ENCODE measurements at regions not wholly inside any gene's neighbourhood (a gene's known extent, or its start where the extent isn't known, plus 50 kb on each side); places are given as distances from the start of the nearest gene placed in this dataset.
"Not testable (repeated sequence)": the region's sequence is repeated elsewhere in the genome, so short reads cannot be mapped to it uniquely, and the experiment has no call there.

DNA sequence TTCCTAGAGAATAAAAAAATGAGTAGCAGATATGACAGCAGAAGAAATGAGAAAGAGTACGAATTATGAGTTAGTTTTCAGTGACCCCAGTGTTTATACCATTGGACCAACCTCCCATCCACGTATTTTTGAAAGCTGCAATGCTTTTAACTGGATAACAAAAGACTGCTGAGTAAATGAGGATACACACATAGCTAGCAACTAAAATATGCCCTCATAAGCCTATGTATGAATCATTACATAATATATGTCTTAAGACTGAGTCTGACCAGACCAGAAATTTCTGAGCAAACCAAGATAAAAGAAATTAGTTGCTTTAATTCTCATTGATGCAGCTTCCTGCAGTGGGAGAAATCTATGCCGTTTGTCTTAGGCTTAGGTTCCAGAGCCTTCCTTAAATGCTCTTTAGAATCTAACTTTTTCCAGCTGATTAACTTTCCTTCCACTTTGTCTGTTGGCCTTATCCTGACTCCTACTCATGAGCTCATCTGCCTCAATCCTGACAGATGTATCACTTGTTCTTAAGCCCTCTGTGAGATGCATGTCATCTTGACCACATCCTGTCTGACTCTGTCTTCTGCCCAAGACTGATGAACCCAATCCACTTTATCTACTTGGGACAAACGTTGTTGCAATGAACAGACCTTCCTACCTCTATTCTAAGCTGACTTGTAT is 301.4 kb upstream of the AADAT start:
- DNase-seq, result no peak

DNA sequence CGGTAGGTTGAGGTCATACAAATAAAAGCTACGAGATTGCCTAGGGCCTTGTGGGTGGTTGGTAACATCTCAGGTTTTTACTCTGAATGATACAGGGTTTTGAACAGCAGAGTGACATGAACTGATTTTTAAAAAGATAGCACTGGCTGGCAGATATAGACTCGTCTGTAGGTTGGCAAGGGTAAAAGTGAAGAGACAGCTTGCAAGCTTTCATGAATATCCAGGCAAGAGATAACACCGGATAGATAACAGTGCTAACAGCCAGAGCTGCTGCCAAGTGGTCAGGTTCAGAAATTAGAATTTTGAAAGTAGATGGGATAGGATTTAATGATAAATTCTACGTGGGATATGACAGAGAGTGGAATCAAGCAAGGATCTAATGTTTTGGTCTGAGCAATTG is 299.7 kb upstream of the AADAT start:
- DNase-seq, result no peak

DNA sequence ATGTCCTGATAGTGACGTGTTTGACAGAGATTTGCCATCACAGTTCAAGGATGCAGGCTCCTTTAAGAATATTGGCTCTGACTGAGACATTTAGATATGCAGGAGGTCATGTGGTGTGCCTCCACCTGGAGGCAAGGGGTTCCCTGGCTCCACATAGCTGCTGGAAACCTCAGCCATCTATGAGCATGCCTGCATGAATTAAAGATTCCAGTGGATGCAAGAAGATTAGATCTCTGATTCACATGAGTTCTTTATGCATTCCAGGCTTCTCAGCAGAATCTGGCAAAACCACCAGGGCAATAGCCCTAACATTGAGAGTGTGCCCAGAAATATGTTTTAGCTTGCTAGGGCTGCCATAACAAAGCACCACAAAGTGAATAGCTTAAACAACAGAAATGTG is 298.5 kb upstream of the AADAT start:
- no peak for DNase-seq

DNA sequence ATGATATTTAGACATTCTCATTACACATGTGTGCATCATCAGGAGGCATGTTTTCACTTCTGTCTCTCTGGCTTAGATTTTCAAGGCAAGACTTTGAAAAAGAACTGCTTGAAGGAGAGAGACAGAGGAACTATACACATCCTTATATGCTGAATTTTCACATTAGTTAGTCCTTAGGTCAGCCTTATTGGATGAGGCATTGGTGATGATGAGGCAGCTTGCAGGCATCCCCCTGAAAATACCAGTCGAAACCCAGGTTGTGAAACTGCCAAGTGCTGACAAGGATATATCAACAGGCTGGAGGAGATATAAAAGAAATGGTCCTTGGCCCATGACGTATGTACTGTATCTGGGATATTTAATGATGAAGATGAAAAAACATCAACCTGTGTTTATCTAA is 297.2 kb upstream of the AADAT start:
- DNase-seq, result no peak

DNA sequence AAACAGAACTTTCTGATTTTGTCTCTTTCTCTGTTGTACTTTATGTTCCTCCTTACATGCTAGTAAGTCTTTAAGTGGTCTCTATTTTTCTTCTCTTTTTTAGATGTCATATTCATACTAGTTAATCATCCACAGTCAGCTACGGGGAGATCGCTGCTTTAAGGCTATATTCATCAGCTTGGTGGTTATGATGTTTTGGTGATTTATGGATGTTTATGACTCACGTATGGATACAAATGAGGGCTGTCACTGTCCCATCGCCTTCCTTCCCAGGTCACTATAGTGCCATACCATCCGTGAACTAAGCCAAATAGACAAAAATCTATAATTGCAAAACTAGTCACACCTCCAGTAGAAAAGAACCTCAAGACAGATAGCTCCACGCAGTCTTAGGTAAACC is 296.8 kb upstream of the AADAT start:
- DNase-seq, result no peak

DNA sequence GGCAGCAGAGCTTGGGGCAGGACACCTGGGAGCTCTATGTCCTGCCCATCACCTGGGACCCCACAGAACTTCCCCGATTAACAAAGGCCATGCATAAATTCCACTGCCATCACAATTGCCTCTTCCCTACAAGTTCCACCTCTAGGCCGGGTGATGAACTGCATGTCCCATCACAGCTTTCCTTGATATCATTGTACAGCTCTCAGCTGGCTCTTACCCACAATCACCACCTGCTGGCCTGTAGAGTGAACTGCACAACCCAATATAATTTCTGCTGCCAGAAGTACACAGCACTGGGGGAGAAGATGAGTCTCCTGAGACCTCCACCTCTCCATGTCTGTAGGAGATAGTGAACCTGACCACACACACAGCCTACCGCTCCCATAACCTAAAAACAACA is 285.0 kb upstream of the AADAT start:
- peak in 1 of 2 experiments; percentile 28 for DNase-seq

DNA sequence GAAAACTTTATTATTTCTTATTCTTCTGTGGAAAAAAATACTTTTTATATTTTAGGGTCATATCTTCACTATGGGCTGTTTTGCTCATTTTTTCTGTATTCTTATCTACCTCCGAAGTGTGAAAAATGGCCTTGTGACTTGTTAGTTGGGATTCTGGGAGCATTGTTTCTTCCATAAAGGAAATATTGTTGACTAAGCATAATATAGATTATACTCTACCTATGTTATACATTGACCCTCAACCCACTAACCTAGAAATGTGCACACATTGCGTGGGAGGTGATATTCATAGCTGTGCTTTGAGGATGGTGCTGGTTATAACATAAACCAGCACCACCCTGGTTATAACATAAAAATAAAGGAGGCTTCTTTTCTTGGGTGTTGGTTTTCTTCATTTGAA is 259.2 kb upstream of the AADAT start:
- DNase-seq, result no peak

DNA sequence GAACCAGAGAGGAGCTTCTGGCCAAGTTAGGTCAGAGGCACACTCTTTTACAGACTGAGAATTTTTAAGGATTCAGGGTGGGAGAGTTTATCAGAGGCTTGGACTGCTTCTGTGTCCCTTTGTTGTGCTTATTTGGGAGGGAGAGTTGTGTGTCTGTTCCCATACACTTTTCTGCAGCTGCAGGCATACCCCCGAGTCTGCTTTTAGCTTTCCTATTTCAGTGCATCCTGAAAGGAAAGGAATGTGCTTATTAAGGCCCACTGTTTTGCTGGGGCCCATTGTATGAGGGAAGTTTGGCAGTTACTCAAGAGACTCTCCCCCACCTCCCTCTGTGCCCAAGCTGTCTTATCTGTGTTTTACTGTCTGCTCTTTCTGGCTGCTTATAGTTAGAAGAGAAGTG is 257.4 kb upstream of the AADAT start:
- not testable (repeated sequence) for DNase-seq

DNA sequence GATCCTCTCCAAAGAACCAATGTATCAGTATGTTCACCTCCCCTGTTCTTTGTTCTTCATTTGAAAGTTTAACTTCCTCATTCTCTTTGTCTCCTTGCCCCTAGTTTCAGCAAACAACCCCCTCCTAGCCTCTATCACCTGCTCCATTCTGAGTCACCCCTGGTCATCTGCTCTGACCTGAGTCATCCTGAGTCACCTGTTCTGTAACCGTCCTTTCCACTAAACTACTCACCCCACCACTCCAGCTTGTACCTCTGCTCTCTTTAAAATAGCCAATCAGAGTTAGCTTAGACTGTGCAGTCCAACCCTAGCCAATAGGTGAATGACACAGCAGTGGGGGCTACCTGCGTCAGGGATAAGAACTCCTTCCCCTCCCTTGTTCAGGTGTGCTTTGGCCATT is 249.8 kb upstream of the AADAT start:
- no peak for DNase-seq

DNA sequence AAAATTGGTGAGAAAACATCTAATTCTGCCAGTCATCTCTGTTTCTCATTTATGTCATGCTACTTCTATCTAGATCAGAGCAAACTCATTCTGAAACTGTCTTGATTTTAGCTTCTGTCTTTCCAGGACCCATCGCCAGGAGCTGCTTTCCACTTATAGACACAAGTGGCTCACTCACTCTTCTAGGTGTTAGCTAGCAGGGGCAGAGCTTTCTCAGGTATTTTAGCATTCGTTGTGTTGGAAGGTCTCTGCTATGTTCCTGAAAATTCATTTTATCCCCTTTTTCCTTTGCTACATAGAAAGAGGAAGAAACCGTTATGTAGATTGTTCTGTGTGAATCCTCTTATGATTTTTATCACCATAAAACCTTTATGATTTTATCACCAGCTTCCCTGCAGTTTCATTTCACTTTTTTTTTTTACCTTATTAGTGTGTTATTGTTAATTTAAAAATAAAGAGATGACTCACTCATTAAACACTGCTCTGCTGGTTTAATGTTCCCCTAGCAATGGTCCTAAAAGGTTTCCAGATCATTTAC is 246.6 kb upstream of the AADAT start:
- no peak for DNase-seq

DNA sequence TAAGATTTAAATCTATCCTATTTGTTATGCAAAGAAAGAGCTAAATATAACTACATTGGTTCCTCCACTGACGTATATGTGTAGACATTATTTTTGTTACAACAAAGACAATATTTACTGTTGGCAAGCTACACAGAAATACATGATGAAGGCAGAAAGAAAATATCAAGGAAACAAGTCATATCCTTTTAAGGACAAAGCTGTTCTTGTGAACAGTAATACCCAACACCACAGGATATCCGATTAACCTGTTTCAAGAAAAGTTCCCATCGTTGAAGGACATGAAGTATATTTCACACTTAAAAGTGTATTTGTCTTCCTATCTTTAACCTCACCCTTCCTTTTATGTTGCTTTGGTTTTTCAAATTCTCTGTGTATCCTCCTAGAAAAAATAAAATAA is 235.8 kb upstream of the AADAT start:
- DNase-seq, result no peak

DNA sequence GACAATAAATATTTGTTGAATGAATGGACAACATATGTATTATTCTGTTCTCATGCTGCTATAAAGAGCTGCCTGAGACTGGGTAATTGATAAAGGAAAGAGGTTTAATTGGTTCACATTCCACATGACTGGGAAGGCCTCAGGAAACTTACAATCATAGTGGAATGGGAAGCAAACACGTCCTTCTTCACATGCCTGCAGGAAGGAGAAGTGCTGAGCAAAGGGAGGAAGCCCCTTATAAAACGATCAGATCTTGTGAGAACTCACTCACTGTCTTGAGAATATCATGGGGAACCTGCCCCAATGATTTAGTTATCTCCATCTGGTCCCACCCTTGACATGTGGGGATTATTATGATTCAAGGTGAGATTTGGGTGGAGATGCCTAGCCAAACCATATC is 233.9 kb upstream of the AADAT start:
- no peak for DNase-seq

DNA sequence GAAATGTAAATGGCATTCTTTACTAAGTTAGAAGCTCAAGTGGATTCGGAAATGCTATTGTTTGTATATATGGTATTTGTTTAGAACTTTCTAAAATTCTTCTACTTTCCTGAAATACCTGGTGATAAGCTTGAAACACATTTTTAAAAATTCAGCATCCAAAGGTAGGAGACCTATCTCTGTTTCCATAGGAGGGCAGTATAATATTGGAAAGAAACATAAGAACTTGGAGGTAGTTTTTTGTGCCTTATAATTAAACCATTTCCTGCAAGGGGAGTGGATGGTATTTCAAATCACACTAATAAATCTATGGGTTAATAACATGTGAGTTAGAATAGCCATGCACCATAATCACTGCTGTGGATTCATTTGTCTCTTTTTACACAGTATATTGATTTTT is 217.4 kb upstream of the AADAT start:
- no peak for DNase-seq

DNA sequence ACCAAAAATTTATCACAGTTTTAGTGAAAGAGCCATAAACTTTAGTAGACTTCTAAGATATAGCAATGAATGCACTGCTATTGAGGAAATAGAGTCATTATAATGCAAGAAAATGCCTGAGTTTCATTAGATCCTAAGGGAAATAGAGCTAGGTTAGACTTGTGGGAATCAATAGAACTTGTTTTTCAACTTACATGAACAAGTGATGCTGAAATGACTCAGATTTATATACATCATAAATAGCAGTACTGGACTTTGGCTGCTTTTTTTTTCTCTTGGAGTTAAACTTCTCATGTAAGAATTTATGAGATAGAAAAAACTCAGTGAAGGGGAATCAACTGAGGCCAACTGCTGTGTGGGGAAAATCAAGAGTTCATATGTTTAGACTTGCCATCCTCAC is 216.5 kb upstream of the AADAT start:
- no peak for DNase-seq

DNA sequence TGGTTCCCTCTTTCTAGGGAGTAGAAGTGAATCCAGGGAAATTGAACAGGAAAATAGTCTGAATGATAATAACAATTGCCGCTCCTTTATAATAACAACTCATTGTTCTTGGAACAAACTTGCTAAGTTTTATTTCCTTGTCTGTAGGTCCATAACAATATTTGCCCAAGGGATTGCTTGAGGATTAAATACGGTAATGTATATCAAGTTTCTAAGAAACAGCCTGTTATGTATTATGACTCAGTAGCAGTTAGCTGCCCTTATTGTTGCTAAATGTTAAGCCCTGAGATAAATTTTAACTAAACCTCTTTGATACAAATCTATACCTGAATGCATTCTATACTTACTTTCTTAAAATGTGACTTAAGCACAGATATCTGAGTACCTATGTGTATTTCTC is 215.9 kb upstream of the AADAT start:
- no peak for DNase-seq

DNA sequence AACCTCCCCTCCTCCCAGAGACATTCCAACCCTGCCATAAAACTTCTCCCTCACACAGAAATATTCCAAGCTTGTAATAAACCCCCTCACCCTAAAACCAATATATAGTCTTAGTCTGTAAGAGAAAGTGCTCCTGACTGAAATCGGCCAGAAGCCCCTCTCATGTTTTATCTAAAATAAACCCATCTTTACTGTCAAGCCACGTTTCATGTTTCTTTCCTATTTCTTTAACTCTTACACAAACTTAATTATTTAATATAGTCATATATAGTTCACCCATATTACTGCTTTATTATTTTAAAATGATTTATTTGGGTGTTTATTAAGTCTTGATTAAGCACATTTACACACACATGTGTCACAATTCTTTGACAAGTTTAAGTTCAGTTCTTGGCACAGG is 191.3 kb upstream of the AADAT start:
- DNase-seq, result no peak

DNA sequence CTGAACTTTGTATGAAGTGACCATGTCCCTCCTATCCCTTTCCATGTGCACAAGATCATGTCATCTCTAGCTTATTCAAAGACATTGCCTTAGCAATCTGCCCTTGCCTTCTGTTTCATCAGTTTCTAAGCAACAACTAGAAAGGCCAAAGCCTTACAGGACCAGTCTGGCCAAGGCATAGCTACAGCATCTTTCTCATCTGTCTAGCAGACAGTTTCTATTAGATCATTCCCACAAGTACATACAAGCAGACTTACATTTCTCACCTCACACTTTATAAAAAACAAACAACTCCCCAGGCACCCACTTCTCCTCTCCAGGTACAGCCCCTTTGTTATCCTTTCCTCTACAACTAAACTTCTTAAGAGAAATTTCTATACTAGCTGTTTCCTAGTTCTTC is 188.7 kb upstream of the AADAT start:
- no peak for DNase-seq

DNA sequence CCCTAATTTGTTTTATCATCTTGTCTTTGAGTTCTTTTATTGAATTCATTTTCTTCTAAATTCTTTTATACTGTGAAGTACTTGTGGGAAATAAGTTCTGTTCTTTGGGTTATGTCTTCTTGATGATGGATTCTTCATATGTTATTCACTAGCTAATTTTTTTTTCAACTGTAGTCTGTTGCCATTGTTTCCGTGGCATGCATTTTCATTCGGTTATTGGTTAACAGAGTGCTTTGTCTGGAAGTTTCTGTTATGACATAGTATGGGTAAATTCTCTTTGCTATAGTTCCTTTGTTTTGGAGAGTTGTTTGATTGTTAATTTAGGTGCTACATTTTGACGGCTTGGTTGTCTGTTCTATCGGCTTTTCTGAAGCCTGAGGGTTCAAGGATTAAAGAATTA is 184.9 kb upstream of the AADAT start:
- DNase-seq, result no peak

DNA sequence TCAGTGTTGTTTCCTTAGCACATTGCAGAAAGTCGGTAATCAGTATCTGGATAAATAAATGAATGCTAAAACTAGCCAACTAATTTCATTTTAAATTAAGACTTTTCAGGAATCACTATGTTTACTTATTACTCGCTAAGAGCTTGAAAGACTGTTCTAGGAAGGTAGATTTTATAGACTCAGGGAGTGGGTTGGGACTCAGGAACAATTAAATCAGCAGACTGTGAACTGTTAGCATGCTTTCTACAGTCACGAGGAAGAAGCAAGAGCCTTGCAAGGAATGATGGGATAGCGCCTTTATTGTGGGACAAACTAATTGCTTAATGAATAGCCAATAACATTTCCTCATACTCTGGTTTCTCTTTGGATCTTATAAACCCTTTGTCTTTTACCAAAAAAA is 183.2 kb upstream of the AADAT start:
- DNase-seq, result no peak

DNA sequence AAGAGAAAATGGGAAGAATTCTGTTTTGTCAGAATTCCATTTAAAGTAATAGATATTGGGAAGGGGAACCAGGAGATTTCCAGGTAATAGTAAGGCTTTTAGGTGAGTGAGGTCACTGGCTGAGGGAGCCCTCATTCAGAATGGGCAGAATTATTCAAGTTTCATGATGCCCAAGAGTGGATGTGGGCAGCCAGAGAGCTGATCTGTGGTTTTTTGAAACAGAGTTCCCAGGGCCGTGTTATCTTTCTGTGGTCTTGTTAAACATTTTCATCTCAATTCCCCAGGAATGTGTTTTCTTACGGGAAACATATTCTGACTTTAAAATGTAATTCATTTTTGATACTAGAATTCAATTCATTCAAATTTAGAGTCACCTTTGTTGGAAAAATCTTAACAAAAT is 182.0 kb upstream of the AADAT start:
- DNase-seq, result no peak

DNA sequence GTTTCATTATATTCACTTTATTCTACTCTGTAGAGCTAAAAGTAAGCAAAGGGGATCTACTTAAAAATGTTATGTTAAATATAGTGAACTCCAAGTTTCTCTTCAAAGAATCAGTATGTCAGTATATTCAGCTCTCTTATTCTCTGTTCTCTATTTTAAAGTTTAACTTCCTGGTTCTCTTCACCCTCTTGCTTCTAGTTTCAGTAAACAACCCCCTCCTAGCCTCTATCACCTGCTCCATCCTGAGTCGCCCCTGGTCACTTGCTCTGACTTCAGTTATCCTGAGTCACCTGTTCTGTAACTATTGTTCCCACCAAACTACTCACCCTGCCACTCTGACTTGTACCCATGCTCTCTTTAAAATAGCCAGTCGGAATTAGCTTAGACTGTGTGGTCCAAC is 180.9 kb upstream of the AADAT start:
- DNase-seq, result no peak

DNA sequence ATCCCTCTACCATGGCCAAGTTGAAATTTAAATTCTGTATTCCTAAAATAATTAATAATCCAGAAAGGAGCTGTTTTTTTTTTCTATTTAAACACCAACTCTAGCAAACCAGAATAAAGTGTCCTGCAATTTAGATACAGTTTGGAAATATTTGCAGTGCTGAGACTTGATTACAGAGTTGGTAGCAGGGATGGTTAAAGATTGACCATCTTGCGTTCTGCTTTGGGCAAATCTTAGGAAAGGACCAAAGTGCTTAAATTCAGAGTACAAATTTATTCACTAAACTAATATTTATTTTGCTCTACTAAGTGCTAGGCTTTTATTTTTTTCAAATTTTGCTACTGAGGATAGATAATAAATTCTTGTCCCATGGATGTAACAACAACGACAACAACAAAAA is 180.2 kb upstream of the AADAT start:
- DNase-seq, result no peak

DNA sequence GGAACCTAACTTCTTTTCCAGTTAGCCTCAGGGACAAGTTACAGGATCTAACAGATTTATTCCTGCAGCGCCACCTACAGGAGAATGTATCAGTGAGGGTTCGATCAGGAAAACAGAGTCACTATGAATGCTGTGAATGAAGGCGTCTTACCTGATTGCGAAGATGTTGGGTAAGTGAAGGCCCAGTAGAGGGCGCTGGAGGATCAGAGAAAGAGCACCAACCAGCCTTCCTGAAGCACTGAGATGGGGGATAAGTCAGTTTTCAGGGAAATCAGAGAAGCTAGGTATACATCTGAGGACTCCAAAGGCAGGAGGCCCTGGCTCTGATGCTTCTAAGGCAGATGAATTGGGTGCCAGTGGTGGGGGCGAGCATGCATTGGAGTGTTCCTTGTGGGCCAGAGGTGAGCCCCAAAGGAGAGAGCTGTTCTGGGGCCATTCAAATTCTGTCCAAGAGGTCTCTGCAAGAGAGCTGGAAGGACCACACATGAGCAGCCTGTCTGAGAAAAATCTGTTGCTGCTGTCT is 169.9 kb upstream of the AADAT start:
- DNase-seq, result peak; percentile 93 to 96

DNA sequence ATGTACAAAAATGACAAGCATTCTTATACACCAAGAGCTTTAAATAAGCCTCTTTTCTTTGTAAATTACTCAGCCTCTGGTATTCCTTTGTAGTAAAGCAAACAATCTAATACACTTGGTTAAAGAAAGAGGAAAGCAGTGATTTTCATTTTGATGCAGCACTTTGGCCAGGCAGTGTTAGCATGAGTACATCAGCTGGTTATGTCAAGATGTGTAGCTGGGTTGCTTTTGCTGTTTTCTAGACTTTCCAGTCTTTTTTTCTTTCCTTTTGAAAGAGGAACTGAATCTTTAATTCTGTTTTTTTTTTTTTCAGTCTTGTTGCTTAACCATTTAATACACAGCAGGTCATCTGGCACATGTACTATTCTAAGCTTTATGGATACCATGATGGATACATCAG is 167.1 kb upstream of the AADAT start:
- no peak for DNase-seq

DNA sequence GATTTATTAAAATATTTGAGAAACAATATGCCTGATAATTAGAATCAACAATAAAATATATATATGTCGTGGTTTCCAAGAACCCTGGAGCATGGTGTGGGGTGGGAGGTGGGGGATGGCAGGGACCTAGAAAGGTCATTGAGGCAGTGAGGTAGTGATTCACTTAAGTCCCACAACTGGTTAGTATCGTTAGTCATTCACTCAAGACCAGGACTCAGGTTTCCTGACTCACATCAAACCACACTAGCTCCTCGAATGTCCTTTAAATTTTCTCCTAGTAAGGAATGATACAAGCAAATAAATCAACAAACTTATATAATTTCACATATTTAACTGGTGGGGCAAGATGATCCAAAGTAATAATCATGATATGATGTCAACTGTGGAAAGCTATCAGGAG is 158.8 kb upstream of the AADAT start:
- DNase-seq, result no peak

Data from NCI-H526 (cell line).